Neuronal stem cell (in vitro differentiated cells): ENCODE measurements at regions not wholly inside any gene's neighbourhood (a gene's known extent, or its start where the extent isn't known, plus 50 kb on each side); places are given as distances from the start of the nearest gene placed in this dataset.

Experiments
- DNase-seq: peaks from one replicate; pipeline ENCODE4 v3.0.0-alpha.2; 2013; ENCODE audit warnings: low spot score
- H2AFZ ChIP-seq: one replicate; pipeline ENCODE4 v1.6.1; 2013; ENCODE audit warnings: mild to moderate bottlenecking, low read length, inconsistent platforms
- H2AK5ac ChIP-seq: 2 replicates; pipeline ENCODE4 v1.6.1; 2013; ENCODE audit warnings: low read depth, mild to moderate bottlenecking, inconsistent platforms, low read length, moderate library complexity, mixed read lengths
- H2BK120ac ChIP-seq: 2 replicates; pipeline ENCODE4 v1.6.1; 2013; ENCODE audit warnings: low read depth, mild to moderate bottlenecking, inconsistent platforms, low read length, moderate library complexity, mixed read lengths
- H2BK12ac ChIP-seq: one replicate; pipeline ENCODE4 v1.6.1; 2013; ENCODE audit warnings: low read length, inconsistent platforms
- H2BK15ac ChIP-seq: 2 replicates; pipeline ENCODE4 v1.6.1; 2013; ENCODE audit warnings: mild to moderate bottlenecking, low read length, inconsistent platforms, mixed read lengths
- H2BK5ac ChIP-seq: one replicate; pipeline ENCODE4 v1.6.1; 2013; ENCODE audit warnings: inconsistent platforms, mild to moderate bottlenecking, low read length, moderate library complexity
- H3K14ac ChIP-seq: one replicate; pipeline ENCODE4 v1.6.1; 2013; ENCODE audit warnings: low read length, inconsistent platforms
- H3K18ac ChIP-seq: 2 replicates; pipeline ENCODE4 v1.6.1; 2013; ENCODE audit warnings: low read length, inconsistent platforms
- H3K23ac ChIP-seq: 2 replicates; pipeline ENCODE4 v1.6.1; 2013; ENCODE audit warnings: low read depth, mild to moderate bottlenecking, mixed read lengths, low read length, inconsistent platforms; ENCODE audit not compliant: poor library complexity
- H3K27ac ChIP-seq: replicated peaks from 3 replicates; pipeline ENCODE4 v1.5.1; 2013; ENCODE audit warnings: low read length, inconsistent platforms
- H3K27me3 ChIP-seq, 3 experiments: 2 replicates each; pipeline ENCODE4 v1.6.1; 2013; ENCODE audit warnings: low read length in 3 of 3, mild to moderate bottlenecking in 2 of 3, inconsistent platforms in 1 of 3, low read depth in 1 of 3, mixed read lengths in 1 of 3, moderate library complexity in 1 of 3; ENCODE audit not compliant: control insufficient read depth in 3 of 3, insufficient read depth in 3 of 3
- H3K36me3 ChIP-seq, 2 donors: replicated peaks in 1 of 2; 2 replicates each; pipeline ENCODE4 v1.6.1; 2013; ENCODE audit warnings: low read length in 2 of 2; ENCODE audit not compliant: control insufficient read depth in 2 of 2, insufficient read depth in 2 of 2
- H3K4ac ChIP-seq: 2 replicates; pipeline ENCODE4 v1.6.1; 2013; ENCODE audit warnings: inconsistent platforms, mild to moderate bottlenecking, low read length, moderate library complexity
- H3K4me1 ChIP-seq, 2 donors: 1 replicate in 1 of 2; 2 replicates in 1 of 2; pipeline ENCODE4 v1.6.1; 2013; ENCODE audit warnings: low read length in 2 of 2, low read depth in 1 of 2; ENCODE audit not compliant: control insufficient read depth in 2 of 2, insufficient read depth in 1 of 2
- H3K4me2 ChIP-seq: one replicate; pipeline ENCODE4 v1.6.1; 2013; ENCODE audit warnings: mild to moderate bottlenecking, low read length, inconsistent platforms; ENCODE audit not compliant: insufficient read depth, poor library complexity, severe bottlenecking
- H3K4me3 ChIP-seq, 2 donors: 2 replicates each; pipeline ENCODE4 v1.5.1; 2013; ENCODE audit warnings: low read length in 2 of 2, mild to moderate bottlenecking in 2 of 2, inconsistent platforms in 1 of 2, moderate library complexity in 1 of 2
- H3K79me1 ChIP-seq: one replicate; pipeline ENCODE4 v1.6.1; 2013; ENCODE audit warnings: low read depth, mild to moderate bottlenecking, inconsistent platforms, low read length, moderate library complexity
- H3K9ac ChIP-seq: one replicate; pipeline ENCODE4 v1.6.1; 2013; ENCODE audit warnings: mild to moderate bottlenecking, low read depth, low read length, inconsistent platforms; ENCODE audit not compliant: poor library complexity
- H3K9me3 ChIP-seq, 2 donors: replicated peaks in 1 of 2; 2 replicates each; pipeline versions ENCODE3 to v1.6.1; 2013; ENCODE audit warnings: low read length in 2 of 2, mild to moderate bottlenecking in 2 of 2, inconsistent platforms in 1 of 2, low read depth in 1 of 2, mixed read lengths in 1 of 2, moderate library complexity in 1 of 2; ENCODE audit not compliant: control insufficient read depth in 2 of 2, insufficient read depth in 1 of 2
- H4K8ac ChIP-seq: one replicate; pipeline ENCODE4 v1.6.1; 2013; ENCODE audit warnings: low read depth, mild to moderate bottlenecking, inconsistent platforms, low read length, moderate library complexity
- H4K91ac ChIP-seq: one replicate; pipeline ENCODE4 v1.6.1; 2013; ENCODE audit warnings: low read length, low read depth, mild to moderate bottlenecking, inconsistent platforms; ENCODE audit not compliant: poor library complexity
- WGBS, 2 donors: extraction: QIAGEN DNeasy Blood & Tissue Kit; methylation state at CpG; one replicate each; pipeline ENCODE4 v1.1.7; 2013; ENCODE audit warnings: missing lambda C conversion rate in 2 of 2, mixed read lengths in 1 of 2; ENCODE audit not compliant: insufficient read length in 2 of 2, insufficient replicate concordance in 1 of 2; ENCODE audit errors: extremely low coverage in 2 of 2; 5-methylcytosine and 5-hydroxymethylcytosine counted together

DNA sequence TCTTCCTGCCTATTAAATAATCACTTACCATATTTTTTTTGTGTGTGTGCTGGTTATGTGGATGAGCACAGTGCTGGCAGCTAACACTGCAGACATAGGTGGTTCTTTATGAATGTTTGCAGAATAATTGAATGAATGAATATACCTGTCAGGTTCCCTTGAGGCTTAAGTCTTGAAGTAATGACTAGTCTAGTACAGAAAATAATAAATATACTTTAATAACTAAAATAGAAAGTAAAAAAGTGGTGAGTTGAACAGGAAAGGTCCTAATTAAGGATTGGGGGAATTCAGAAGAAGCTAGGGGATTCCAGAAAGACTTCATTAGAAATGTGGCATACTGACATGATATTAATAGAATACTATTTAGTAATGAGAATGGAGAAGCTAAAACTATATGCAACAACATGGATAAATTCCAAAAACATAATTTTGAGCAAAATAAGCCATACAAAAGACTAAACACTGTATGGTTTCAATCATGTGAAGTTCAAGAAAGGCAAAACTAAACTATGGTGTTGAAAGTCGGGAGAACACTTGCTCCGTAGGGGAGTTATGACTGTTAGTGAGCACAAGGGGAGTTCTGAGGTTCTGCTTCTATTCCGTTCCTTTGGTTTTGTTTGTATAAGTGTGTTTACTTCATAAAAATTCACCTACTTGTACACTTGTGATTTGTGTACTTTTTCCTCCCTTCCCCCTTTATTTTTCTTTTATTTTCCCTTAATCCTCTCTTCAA lies 464.6 kb downstream of the MTX2 start:
- no peak for DNase-seq
- H4K8ac ChIP-seq: no peak overlapping the region
- no CpG with 5 or more reads among the region's 3 CpGs for WGBS, 2 donors
- no peaks in the 10 kb centered on the region for H3K36me3 ChIP-seq
- H3K9ac ChIP-seq: no peak overlapping the region
- H3K79me1 ChIP-seq: no peaks in the 10 kb centered on the region
- no peak overlapping the region for H2BK15ac ChIP-seq
- H2BK5ac ChIP-seq: no peak overlapping the region
- H2BK12ac ChIP-seq: no peak overlapping the region
- no peaks in the 10 kb centered on the region for H3K9me3 ChIP-seq
- no peaks in the 10 kb centered on the region for H3K27me3 ChIP-seq
- H3K4ac ChIP-seq: no peak overlapping the region
- H2AK5ac ChIP-seq: no peak overlapping the region
- H3K23ac ChIP-seq: no peak overlapping the region
- no peak overlapping the region for H3K14ac ChIP-seq
- H4K91ac ChIP-seq: no peak overlapping the region
- H2BK120ac ChIP-seq: no peak overlapping the region
- no peak overlapping the region for H2AFZ ChIP-seq
- H3K4me3 ChIP-seq: no peak overlapping the region
- H3K27ac ChIP-seq: no peak overlapping the region
- no peak overlapping the region for H3K4me2 ChIP-seq
- H3K4me1 ChIP-seq: no peaks in the 10 kb centered on the region
- no peak overlapping the region for H3K18ac ChIP-seq

DNA sequence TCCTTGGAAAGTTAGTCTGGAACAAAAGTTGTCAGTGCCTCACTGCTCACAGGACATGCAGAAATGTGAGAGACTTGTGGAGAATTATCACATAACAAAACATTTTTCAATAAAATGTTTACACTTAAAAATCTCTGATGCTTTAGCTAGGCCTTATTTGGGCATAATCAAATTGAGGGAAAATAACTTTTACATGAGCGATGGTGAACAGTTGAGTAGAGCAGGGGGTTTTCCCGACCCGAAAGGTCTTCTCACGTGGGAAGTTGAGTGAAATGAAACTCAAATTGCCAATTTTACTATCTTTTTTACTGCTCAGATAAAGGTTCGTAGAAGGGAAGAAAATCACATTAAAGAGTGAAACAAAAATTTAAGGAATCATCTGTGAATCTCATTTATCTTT lies 465.6 kb downstream of the MTX2 start:
- H2BK15ac ChIP-seq: no peak overlapping the region

DNA sequence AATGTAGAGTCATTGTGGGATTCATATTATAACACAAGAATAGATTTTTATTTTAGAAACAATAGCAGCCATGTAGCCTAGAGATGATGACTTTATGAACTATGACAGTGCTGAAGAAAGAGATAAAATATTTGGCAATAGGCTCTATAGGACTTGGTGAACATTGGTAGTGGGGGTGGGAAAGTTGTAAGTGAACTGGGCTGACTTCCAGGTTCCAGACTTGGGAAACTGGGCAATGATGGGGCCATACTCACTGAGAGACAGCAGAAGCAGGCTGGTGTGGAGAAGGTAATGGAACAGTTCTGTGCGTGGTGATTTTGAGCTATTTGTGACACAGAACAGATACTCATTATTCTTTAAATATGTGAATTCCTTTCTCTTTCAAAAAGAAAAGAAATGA lies 470.3 kb upstream of the HNRNPA3 start:
- H3K79me1 ChIP-seq: no peaks in the 10 kb centered on the region
- H3K4ac ChIP-seq: no peak overlapping the region
- no peak overlapping the region for H2BK12ac ChIP-seq
- no peaks in the 10 kb centered on the region for H3K36me3 ChIP-seq
- H2BK5ac ChIP-seq: no peak overlapping the region
- H3K27ac ChIP-seq: no peak overlapping the region
- H3K9me3 ChIP-seq: no peaks in the 10 kb centered on the region
- H2BK120ac ChIP-seq: no peak overlapping the region
- H3K4me2 ChIP-seq: no peak overlapping the region
- H2AFZ ChIP-seq: no peak overlapping the region
- DNase-seq: no peak
- H3K23ac ChIP-seq: no peak overlapping the region
- no peak overlapping the region for H4K91ac ChIP-seq
- no peak overlapping the region for H3K9ac ChIP-seq
- no peak overlapping the region for H3K18ac ChIP-seq
- H3K4me1 ChIP-seq: no peaks in the 10 kb centered on the region
- H2AK5ac ChIP-seq: no peak overlapping the region
- H3K14ac ChIP-seq: no peak overlapping the region
- no peak overlapping the region for H4K8ac ChIP-seq
- no peak overlapping the region for H3K4me3 ChIP-seq
- H3K27me3 ChIP-seq: no peaks in the 10 kb centered on the region
- no CpG with 5 or more reads among the region's 1 CpG for WGBS, 2 donors
- H2BK15ac ChIP-seq: no peak overlapping the region

More for the DNA sequence above, 465.6 kb downstream of the MTX2 start:
- Histone ChIP-seq H2AK5ac (no peak overlapping the region), H2BK12ac (no peak overlapping the region), H3K14ac (no peak overlapping the region), H2AFZ (no peak overlapping the region), H3K27ac (no peak overlapping the region), H3K36me3 (no peaks in the 10 kb centered on the region), H2BK5ac (no peak overlapping the region), H3K4me3 (no peak overlapping the region), H3K9ac (no peak overlapping the region), H3K79me1 (no peaks in the 10 kb centered on the region), H4K8ac (no peak overlapping the region), H2BK120ac (no peak overlapping the region), H4K91ac (no peak overlapping the region), H3K9me3 (no peaks in the 10 kb centered on the region), H3K4me2 (no peak overlapping the region), H3K27me3 (no peaks in the 10 kb centered on the region), H3K23ac (no peak overlapping the region), H3K4me1 (no peaks in the 10 kb centered on the region), H3K18ac (no peak overlapping the region), H3K4ac (no peak overlapping the region)
- DNase-seq: no peak
- WGBS, 2 donors: no CpG with 5 or more reads among the region's 5 CpGs

DNA sequence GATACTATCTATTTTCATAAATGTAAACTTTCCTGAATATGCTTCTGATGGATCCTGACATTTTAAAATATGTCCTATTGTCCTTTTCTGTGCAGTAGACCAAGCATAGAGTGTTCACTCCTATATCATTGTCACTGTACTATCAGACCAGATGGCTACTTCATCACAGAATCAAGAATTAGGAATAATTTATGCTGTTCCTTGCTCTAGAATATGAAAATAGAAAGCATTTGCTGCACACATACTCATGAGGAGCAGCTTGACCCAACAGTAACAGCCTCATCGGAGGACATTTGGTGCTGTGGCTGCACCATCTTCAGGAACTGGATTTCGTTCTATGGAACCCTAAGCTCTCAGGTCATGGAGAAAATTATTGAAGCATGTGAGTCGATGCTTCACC lies 468.9 kb upstream of the HNRNPA3 start:
- Histone ChIP-seq H3K27ac (no peak overlapping the region), H2BK5ac (no peak overlapping the region), H2AK5ac (no peak overlapping the region), H3K14ac (no peak overlapping the region), H3K27me3 (no peaks in the 10 kb centered on the region), H3K9me3 (no peaks in the 10 kb centered on the region), H3K36me3 (no peaks in the 10 kb centered on the region), H2BK120ac (no peak overlapping the region), H2AFZ (no peak overlapping the region), H4K8ac (no peak overlapping the region), H2BK15ac (no peak overlapping the region), H3K4me1 (no peaks in the 10 kb centered on the region), H3K4me3 (no peak overlapping the region), H3K4me2 (no peak overlapping the region), H4K91ac (no peak overlapping the region), H3K18ac (no peak overlapping the region), H3K79me1 (no peaks in the 10 kb centered on the region), H3K9ac (no peak overlapping the region), H3K23ac (no peak overlapping the region), H3K4ac (no peak overlapping the region), H2BK12ac (no peak overlapping the region)
- no CpG with 5 or more reads among the region's 3 CpGs for WGBS, 2 donors
- DNase-seq: no peak
